Upper lobe of left lung (tissue), 6 donors: ENCODE measurements at regions not wholly inside any gene's neighbourhood (a gene's known extent, or its start where the extent isn't known, plus 50 kb on each side); places are given as distances from the start of the nearest gene placed in this dataset.
A peak's percentile ranks its signal among the peaks of the same experiment; 100 is the strongest.

Experiments
- ATAC-seq, 2 donors: fragments of 200-7000 bp; cut with Tn5 transposase; one replicate each; pipeline ENCODE4 v1.9.1; 2022; ENCODE audit warnings: mild to moderate bottlenecking in 2 of 2, moderate library complexity in 2 of 2; ENCODE audit not compliant: low FRiP score in 2 of 2
- DNase-seq, 2 donors: peaks; one replicate each; pipeline ENCODE4 v3.0.0-alpha.2; 2019 to 2020
- H3K27ac ChIP-seq, 4 donors: fragments of 200-600 bp; sonication (generic); one replicate each; pipeline ENCODE4 v1.5.1; 2016 to 2019
- H3K27me3 ChIP-seq, 4 donors: fragments of 200-600 bp; sonication (generic); one replicate each; pipeline ENCODE4 v1.5.1; 2017 to 2019
- H3K36me3 ChIP-seq, 4 donors: fragments of 200-600 bp; sonication (generic); one replicate each; pipeline ENCODE4 v1.5.1; 2016 to 2019
- H3K4me1 ChIP-seq, 4 donors: fragments of 200-600 bp; sonication (generic); one replicate each; pipeline ENCODE4 v1.5.1; 2018 to 2019
- H3K4me3 ChIP-seq, 4 donors: fragments of 200-600 bp; sonication (generic); one replicate each; pipeline ENCODE4 v1.5.1; 2017 to 2019; ENCODE audit warnings: mild to moderate bottlenecking in 2 of 4, moderate library complexity in 1 of 4
- H3K9me3 ChIP-seq, 4 donors: fragments of 200-600 bp; sonication (generic); one replicate each; pipeline ENCODE4 v1.5.1; 2018 to 2019
- EP300 ChIP-seq, 4 donors: sonication (generic); formaldehyde crosslinking; IDR thresholded peaks; one replicate each; pipeline ENCODE4 v1.5.1; 2017; ENCODE audit warnings: antibody characterized with exemption in 4 of 4, control low read depth in 2 of 4
- POLR2A ChIP-seq, 4 donors: fragments of 450-650 bp; IDR thresholded peaks; one replicate each; pipeline ENCODE4 v1.5.1; 2016 to 2017; ENCODE audit warnings: antibody characterized with exemption in 4 of 4, mild to moderate bottlenecking in 2 of 4
- POLR2AphosphoS5 ChIP-seq, 2 donors: sonication (generic); formaldehyde crosslinking; IDR thresholded peaks; one replicate each; pipeline ENCODE4 v1.5.1; 2017; ENCODE audit warnings: antibody characterized with exemption in 2 of 2
- WGBS, 2 donors: methylation state at CpG; one replicate each; pipeline ENCODE4 v1.1.5; 2017 to 2018; 5-methylcytosine and 5-hydroxymethylcytosine counted together
- TF ChIP-seq, protein P1 (sequence below), 6 experiments: fragments of 450-650 bp in 4 of 6; fragments of 200-600 bp in 2 of 6; sonication (generic) in 2 of 6; IDR thresholded peaks; one replicate each; pipeline ENCODE4 v1.5.1; 2016 to 2019; ENCODE audit warnings: antibody characterized with exemption in 6 of 6
- donor health status: DM: no; HTN: no; CAD: no; lungs with moderate emphysema.
- donor health status: DM: no; HTN: yes; CAD: no; lungs with severe emphysema.

DNA sequence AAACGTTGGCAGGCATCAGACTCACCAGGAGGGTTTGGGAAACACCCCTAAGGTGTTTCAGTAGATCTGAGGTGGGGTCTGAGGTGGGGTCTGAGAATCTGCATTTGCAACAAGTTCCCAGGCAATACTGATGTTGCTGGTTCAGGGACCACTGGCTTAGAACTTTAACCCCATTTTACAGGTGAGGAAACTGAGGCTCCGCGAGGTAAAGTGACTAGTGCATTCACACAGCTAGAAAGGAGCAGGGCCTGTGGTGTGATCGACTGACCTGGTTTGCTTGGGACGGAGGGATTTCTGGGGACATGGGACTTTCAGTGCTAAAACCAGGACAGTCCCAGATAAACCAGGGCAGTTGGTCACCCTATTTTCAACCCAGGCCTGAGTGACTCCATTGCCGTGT lies 81.4 kb upstream of the ZNF618 start:
- no peak for DNase-seq
- Histone ChIP-seq H3K27ac (no peak overlapping the region), H3K36me3 (no peaks in the 10 kb centered on the region), H3K9me3 (no peaks in the 10 kb centered on the region), H3K4me3 (no peak overlapping the region), H3K4me1 (no peaks in the 10 kb centered on the region), H3K27me3 (no peaks in the 10 kb centered on the region)
- no peak for ATAC-seq
- TF ChIP-seq EP300 (IDR thresholded peaks at IDR 0.05) (no peak), POLR2A (IDR thresholded peaks at IDR 0.05) (no peak), POLR2AphosphoS5 (IDR thresholded peaks at IDR 0.05) (no peak)
- TF ChIP-seq, protein P1, sequence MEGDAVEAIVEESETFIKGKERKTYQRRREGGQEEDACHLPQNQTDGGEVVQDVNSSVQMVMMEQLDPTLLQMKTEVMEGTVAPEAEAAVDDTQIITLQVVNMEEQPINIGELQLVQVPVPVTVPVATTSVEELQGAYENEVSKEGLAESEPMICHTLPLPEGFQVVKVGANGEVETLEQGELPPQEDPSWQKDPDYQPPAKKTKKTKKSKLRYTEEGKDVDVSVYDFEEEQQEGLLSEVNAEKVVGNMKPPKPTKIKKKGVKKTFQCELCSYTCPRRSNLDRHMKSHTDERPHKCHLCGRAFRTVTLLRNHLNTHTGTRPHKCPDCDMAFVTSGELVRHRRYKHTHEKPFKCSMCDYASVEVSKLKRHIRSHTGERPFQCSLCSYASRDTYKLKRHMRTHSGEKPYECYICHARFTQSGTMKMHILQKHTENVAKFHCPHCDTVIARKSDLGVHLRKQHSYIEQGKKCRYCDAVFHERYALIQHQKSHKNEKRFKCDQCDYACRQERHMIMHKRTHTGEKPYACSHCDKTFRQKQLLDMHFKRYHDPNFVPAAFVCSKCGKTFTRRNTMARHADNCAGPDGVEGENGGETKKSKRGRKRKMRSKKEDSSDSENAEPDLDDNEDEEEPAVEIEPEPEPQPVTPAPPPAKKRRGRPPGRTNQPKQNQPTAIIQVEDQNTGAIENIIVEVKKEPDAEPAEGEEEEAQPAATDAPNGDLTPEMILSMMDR (IDR thresholded peaks at IDR 0.05), result no peak
- WGBS, 2 donors, result 82 to 97% methylated on average over 4 to 6 of the region's 6 CpGs

DNA sequence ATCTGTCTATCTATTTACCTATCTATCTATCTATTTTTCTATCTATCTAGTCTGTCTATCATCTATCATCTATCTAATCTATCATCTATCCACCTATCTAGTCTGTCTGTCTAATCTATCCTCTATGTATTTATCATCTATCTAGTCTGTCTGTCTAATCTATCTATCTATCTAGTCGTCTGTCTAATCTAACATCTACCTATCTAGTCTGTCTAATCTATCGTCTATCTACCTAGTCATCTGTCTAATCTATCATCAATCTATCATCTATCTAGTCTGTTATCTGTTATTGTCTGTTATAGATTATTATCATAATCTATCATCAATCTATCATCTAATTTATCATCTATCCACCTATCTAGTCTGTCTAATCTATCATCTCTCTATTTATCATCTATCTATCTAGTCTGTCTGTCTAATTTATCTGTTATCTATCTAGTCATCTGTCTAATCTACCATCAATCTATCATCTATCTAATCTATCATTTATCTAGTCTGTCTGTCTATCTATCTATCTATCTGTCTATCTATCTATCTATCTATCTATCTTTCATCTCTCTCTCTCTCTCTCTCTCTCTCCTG lies 80.2 kb upstream of the ZNF618 start:
- DNase-seq, result no peak
- no peaks in the 10 kb centered on the region for H3K36me3 ChIP-seq
- no peaks in the 10 kb centered on the region for H3K27me3 ChIP-seq
- TF ChIP-seq EP300 (IDR thresholded peaks at IDR 0.05), result no peak
- no peak for TF ChIP-seq POLR2A (IDR thresholded peaks at IDR 0.05)
- TF ChIP-seq, protein P1 (IDR thresholded peaks at IDR 0.05), result no peak
- TF ChIP-seq POLR2AphosphoS5 (IDR thresholded peaks at IDR 0.05), result no peak
- no peak for ATAC-seq
- no peaks in the 10 kb centered on the region for H3K4me1 ChIP-seq
- H3K27ac ChIP-seq, result no peak overlapping the region
- WGBS, 2 donors, result 68 to 77% methylated on average over 2 of the region's 2 CpGs
- H3K9me3 ChIP-seq, result no peaks in the 10 kb centered on the region
- no peak overlapping the region for H3K4me3 ChIP-seq

DNA sequence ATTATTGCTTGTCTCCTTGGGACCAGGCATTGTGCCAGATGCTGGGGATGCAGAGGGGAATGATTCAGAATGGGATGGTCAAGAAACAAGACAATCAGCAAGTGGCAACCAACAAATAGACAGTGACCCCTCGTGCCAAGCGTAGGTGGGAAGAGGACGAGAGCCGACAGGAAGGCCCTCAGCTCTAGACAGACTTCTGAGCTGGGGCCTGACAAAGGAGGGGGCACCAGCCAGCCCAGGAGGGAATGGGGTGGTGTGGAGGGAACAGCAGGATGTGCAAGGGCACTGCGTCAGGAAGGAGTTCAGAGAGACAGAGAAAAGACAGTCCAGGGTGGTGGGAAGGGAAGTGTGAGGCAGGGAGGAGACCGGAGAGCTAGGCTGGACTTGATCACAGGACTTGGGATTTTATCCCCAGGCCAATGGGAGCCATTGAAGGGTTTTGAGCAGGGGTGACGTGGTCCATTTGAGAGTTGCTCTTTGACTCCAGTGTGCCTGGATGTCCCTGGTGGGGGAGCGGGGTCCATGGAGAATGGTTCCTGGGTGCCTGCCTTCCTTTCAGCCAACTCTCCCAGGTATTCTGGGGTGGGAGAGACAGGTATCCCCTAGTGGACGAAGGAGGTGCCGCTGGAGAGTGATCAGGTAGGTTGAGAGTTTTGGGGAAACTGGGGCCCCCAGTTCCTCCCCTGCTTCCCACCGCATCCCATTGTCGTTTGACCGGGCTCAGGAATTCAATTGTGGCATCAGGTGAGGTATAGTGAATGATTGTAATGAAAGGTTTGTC lies 79.3 kb upstream of the ZNF618 start:
- no peaks in the 10 kb centered on the region for H3K36me3 ChIP-seq
- H3K4me3 ChIP-seq, result no peak overlapping the region
- ATAC-seq (peak in 1 of 2 donors; percentile 32), DNase-seq (no peak)
- no peaks in the 10 kb centered on the region for H3K4me1 ChIP-seq
- TF ChIP-seq POLR2A (IDR thresholded peaks at IDR 0.05) (no peak), EP300 (IDR thresholded peaks at IDR 0.05) (no peak)
- WGBS, 2 donors, result 86 to 89% methylated on average over 13 of the region's 13 CpGs
- H3K27ac ChIP-seq, result no peak overlapping the region
- no peaks in the 10 kb centered on the region for H3K27me3 ChIP-seq
- H3K9me3 ChIP-seq, result no peaks in the 10 kb centered on the region

DNA sequence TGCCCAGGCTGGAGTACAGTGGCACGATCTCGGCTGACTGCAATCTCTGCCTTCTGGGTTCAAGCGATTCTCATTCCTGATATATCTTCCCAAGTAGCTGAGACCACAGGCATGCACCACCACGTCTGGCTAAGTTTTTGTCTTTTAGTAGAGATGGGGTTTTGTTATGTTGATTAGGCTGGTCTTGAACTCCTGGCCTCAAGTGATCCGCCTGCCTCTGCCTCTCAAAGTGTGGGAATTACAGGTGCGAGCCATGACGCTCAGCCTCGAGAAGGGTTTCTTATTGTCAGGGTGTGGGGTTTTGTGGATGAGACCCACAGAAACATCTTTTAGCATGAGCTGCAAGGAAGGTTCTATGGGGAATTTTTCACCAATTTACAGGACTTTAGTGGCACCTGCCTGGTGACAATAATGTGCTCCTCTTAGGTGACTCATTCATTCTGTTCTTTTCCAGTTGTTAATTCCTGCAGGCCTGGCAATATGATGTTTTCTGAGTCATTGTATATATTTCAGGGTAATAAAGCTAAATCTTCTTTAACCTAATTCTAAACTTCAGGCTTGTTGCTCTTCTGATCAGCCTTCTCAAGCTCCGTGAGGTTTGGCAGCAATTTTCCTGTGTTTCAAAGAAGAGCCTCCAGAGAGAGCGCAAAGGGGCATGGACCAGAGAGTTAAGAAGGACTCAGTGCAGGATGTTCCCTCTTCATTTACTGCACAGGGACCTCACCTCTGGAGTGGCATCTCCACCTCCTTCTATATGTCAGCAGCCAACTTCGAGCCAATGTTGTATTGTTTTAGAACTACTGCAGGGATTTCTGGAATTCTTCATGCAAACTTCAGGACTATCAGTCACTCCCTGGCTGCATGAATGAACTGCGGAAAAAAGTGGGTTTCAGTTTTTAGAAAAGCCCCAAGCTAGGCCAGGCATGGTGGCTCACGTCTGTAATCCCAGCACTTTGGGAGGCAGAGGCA lies 77.8 kb upstream of the ZNF618 start:
- no peaks in the 10 kb centered on the region for H3K4me1 ChIP-seq
- no peak for TF ChIP-seq EP300 (IDR thresholded peaks at IDR 0.05)
- no peak for TF ChIP-seq POLR2A (IDR thresholded peaks at IDR 0.05)
- TF ChIP-seq POLR2AphosphoS5 (IDR thresholded peaks at IDR 0.05), result no peak
- TF ChIP-seq, protein P1 (IDR thresholded peaks at IDR 0.05), result no peak
- no peaks in the 10 kb centered on the region for H3K27me3 ChIP-seq
- no peak for ATAC-seq
- no peak overlapping the region for H3K27ac ChIP-seq
- WGBS, 2 donors, result 82 to 90% methylated on average over 13 of the region's 13 CpGs
- no peak overlapping the region for H3K4me3 ChIP-seq
- no peak for DNase-seq
- no peaks in the 10 kb centered on the region for H3K9me3 ChIP-seq
- H3K36me3 ChIP-seq, result no peaks in the 10 kb centered on the region

DNA sequence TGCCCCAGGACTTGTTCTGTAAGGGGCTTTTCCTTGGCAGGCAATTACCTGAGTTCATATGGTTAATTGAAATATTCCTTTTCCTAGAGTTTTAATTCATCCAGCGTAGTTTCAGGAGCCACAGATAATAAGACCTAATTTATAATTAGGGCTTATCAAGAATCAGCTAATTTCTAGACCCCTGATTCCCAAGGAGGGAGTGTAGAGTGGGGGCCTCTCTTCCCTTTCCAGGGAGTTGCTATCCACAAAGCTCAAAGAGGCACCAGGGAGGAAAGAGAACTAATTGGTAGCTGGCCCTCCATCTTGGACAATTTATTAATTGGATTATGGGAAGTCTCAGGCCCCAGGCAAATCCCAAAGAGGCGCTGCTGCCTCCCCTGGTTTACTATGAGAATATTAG lies 75.8 kb upstream of the ZNF618 start:
- no peaks in the 10 kb centered on the region for H3K27me3 ChIP-seq
- ATAC-seq (no peak), DNase-seq (no peak)
- H3K27ac ChIP-seq, result no peak overlapping the region
- TF ChIP-seq POLR2AphosphoS5 (IDR thresholded peaks at IDR 0.05) (no peak), POLR2A (IDR thresholded peaks at IDR 0.05) (no peak), EP300 (IDR thresholded peaks at IDR 0.05) (no peak)
- TF ChIP-seq, protein P1 (IDR thresholded peaks at IDR 0.05), result no peak
- no peaks in the 10 kb centered on the region for H3K36me3 ChIP-seq
- H3K4me1 ChIP-seq, result no peaks in the 10 kb centered on the region
- 93% methylated on average over 2 of the region's 2 CpGs for WGBS, 2 donors
- no peaks in the 10 kb centered on the region for H3K9me3 ChIP-seq
- H3K4me3 ChIP-seq, result no peak overlapping the region
